Activated naive CD8-positive, alpha-beta T cell treated with anti-CD3 and anti-CD28 coated beads, Interleukin-2, amount 50 U/mL, for 24 hours (primary cell): ENCODE measurements at regions not wholly inside any gene's neighbourhood (a gene's known extent, or its start where the extent isn't known, plus 50 kb on each side); places are given as distances from the start of the nearest gene placed in this dataset.

Experiments used
- ATAC-seq: fragments of 150-1000 bp; cut with Tn5 transposase; one replicate; pipeline ENCODE4 v1.10.0; 2021
- DNase-seq: peaks from one replicate; pipeline ENCODE4 v3.0.0; 2021
- H3K27ac Mint-ChIP-seq: one replicate; pipeline ENCODE4 v1.8.0; 2021; ENCODE audit warnings: mild to moderate bottlenecking, mixed read lengths
- H3K27me3 Mint-ChIP-seq: one replicate; pipeline ENCODE4 v1.8.0; 2021; ENCODE audit warnings: mixed read lengths
- H3K36me3 Mint-ChIP-seq: one replicate; pipeline ENCODE4 v1.8.0; 2021; ENCODE audit warnings: low read depth, mixed read lengths
- H3K4me1 Mint-ChIP-seq: one replicate; pipeline ENCODE4 v1.8.0; 2021; ENCODE audit warnings: mixed read lengths
- H3K4me3 Mint-ChIP-seq: one replicate; pipeline ENCODE4 v1.8.0; 2021; ENCODE audit warnings: mild to moderate bottlenecking, moderate library complexity, mixed read lengths
- H3K9me3 Mint-ChIP-seq: one replicate; pipeline ENCODE4 v1.8.0; 2021; ENCODE audit warnings: mixed read lengths

DNA sequence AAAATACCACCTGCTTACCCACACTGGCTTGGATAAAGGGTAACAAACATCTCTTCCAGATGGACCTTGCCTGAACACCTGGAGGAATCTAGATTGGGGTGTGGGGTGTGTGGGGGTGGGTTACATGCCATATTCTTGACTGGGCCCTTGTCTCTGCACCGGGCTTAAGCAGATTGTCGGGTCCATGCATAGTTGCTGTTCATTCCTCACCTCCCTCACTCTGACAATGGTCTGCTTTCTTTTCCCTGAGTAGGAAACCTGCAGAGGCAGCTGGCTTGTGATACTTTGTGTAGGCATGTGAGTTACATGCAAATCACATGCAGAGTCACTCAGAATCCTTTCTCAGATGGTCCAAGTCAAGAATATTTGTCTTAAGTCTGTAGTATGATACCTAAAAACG, 112.8 kb upstream of the GLS start:
- H3K9me3 Mint-ChIP-seq, result no peaks in the 10 kb centered on the region
- no peak for DNase-seq
- H3K36me3 Mint-ChIP-seq, result no peaks in the 10 kb centered on the region
- no peaks in the 10 kb centered on the region for H3K27me3 Mint-ChIP-seq
- H3K27ac Mint-ChIP-seq, result no peak overlapping the region
- ATAC-seq, result no peak
- H3K4me3 Mint-ChIP-seq, result no peak overlapping the region
- H3K4me1 Mint-ChIP-seq, result peaks cover 37% of the 10 kb centered on the region

DNA sequence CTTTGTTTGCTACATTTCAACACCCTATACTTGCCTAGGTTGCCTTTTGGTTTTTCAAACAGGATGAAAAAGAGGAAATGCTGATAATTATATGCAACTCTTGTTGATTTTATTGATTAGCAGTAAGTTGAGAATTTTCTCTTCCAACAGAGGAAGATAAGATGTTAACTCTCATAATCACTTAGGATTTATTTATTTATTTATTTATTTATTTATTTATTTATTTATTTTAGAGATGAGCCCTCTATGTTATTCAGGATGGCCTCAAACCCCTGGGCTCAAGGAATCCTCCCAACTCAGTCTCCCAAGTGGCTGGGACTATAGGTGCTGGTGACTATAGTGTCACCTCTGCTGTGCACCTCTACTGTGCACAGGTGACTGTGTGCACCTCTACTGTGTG, 111.4 kb upstream of the GLS start:
- H3K9me3 Mint-ChIP-seq, result no peaks in the 10 kb centered on the region
- H3K4me3 Mint-ChIP-seq, result no peak overlapping the region
- no peak for DNase-seq
- no peaks in the 10 kb centered on the region for H3K27me3 Mint-ChIP-seq
- no peak for ATAC-seq
- no peaks in the 10 kb centered on the region for H3K36me3 Mint-ChIP-seq
- peaks cover 24% of the 10 kb centered on the region for H3K4me1 Mint-ChIP-seq
- no peak overlapping the region for H3K27ac Mint-ChIP-seq

DNA sequence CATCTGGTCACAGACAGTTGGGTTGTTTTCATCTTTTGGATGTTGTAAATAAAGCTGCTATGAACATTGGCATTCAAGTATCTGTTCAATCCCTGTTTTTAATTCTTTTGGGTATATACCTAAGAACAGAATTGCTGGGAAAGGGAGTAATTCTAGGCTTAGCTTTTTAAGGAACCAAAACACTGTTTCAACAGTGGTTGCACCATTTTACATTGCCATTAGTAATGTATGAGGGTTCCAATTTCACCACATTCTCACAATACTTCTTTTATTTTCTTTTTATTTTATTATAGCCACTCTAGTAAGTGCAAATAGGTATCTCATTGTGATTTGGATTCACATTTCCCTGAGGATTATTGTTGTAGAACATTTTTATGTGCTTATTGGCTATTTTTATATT, 108.9 kb upstream of the GLS start:
- no peak overlapping the region for H3K4me3 Mint-ChIP-seq
- H3K9me3 Mint-ChIP-seq, result no peaks in the 10 kb centered on the region
- no peaks in the 10 kb centered on the region for H3K36me3 Mint-ChIP-seq

DNA sequence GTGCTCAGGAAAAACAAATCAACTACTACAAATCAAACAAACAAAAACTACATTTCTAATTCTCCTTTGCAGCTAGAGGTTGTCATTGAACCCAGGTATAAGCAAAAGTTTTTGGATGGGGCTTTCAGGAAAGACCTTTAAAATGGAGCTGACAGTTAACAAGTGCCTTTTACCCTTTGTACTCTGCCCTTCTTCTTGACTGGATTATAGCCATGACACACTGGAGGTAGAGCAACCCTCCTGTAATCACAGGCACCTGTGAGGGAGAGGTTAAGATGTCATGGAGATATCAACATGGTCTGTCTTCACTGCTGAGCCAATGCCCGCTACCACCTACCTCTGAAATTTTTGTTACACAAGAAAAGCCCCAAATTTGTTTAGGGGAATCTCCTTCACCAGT, 100.0 kb upstream of the GLS start:
- Mint-ChIP-seq H3K27ac (no peak overlapping the region), H3K4me1 (peaks cover 30% of the 10 kb centered on the region), H3K36me3 (peaks cover 5% of the 10 kb centered on the region), H3K9me3 (no peaks in the 10 kb centered on the region), H3K4me3 (no peak overlapping the region), H3K27me3 (peaks cover 7% of the 10 kb centered on the region)
- DNase-seq (no peak), ATAC-seq (no peak)

More for the DNA sequence above, 108.9 kb upstream of the GLS start:
- H3K27ac Mint-ChIP-seq, result no peak overlapping the region
- DNase-seq (no peak), ATAC-seq (no peak)
- H3K27me3 Mint-ChIP-seq, result no peaks in the 10 kb centered on the region
- H3K4me1 Mint-ChIP-seq, result peaks cover 2% of the 10 kb centered on the region

DNA sequence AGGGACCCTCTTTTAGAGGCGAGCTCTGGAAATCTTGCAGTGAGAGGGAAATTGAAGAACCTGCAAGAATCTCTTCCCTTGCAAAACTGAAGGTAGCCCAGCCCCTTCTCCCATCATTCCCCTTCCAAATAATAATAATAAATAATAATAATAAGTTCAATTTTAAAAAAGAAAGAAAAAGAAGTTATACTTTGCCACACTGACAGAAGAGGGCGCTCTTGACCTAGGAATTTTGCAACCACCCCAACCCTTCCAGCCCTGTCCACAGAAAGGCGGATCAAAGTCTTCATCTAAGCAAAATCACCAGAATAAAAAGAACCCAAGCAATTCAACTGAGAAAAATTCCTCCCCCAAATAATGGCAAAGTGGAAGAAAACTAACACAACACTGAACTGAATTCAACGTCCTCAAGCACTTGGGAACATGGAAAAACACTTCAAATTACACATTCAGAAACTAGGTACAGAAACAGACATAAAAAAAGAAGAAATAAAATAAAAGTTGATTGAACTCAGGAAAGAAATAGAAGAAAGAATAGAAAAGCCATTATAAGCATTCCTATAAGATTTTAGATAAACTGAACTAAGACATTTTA, 98.9 kb upstream of the GLS start:
- peaks cover 39% of the 10 kb centered on the region for H3K4me1 Mint-ChIP-seq
- DNase-seq (peak; percentile 64), ATAC-seq (no peak)
- H3K36me3 Mint-ChIP-seq, result peaks cover 5% of the 10 kb centered on the region
- peaks cover 7% of the 10 kb centered on the region for H3K27me3 Mint-ChIP-seq
- H3K27ac Mint-ChIP-seq, result no peak overlapping the region
- no peak overlapping the region for H3K4me3 Mint-ChIP-seq
- no peaks in the 10 kb centered on the region for H3K9me3 Mint-ChIP-seq

DNA sequence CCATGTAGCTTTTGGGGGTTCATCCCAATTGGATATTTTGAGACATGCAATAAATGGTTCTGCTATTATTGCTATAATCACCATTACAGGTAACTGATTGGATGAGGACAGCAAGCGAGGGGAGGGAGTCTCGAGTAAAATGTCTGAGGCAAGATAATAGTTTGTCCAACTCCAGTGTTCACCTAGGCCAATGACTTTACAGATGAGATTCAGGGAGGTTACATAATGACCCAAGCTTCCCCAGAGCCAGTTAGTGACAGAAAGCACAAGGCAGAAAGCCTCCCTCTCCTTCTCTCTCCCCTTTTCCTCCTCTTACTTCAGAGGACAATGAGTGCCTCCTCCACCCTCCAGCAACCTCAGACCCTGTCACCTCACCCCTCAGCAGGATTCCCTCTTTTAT, 98.4 kb upstream of the GLS start:
- Mint-ChIP-seq H3K27ac (no peak overlapping the region), H3K4me3 (no peak overlapping the region)
- no peak for ATAC-seq

DNA sequence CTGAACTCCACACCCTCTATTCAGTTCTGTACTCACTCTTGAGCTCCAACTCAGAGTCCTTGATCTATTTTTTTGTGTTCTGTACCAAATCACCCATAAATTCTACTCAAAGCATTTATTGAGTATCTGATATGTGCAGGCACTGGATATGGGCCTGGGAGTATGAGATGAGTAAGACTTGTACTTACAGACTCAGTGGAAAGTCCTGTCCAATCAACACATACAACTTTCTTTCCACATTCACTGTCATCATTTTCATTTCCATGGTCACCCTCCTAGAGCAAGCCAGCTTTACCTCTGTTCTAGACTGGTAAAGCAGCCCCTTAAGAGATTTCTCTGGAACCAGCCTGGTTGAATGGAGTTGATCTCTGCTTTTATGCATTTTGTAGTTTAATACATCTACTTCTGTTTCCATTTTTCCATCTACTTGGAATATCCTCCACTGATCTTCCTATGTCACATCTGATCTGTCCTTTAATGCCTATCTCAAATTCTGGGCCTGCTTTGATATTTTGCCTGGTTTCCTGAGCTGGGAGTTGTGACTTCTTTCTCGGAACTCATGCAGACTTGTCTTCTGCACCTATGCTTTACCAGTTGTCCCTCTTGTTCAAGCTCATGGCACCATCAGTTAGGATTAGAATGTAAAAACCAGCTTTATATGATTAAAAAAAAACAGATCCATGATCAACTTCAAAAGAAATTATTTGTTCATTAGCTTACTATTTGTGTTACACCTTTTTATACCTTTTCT, 96.9 kb upstream of the GLS start:
- Mint-ChIP-seq H3K27ac (peak overlapping the region; percentile 8), H3K27me3 (peaks cover 6% of the 10 kb centered on the region), H3K9me3 (no peaks in the 10 kb centered on the region), H3K36me3 (peaks cover 5% of the 10 kb centered on the region), H3K4me3 (no peak overlapping the region), H3K4me1 (peaks cover 52% of the 10 kb centered on the region)
- peak; percentile 70 for ATAC-seq
- DNase-seq, result no peak

More for the DNA sequence above, 98.4 kb upstream of the GLS start:
- no peaks in the 10 kb centered on the region for H3K9me3 Mint-ChIP-seq
- H3K36me3 Mint-ChIP-seq, result peaks cover 5% of the 10 kb centered on the region
- peaks cover 42% of the 10 kb centered on the region for H3K4me1 Mint-ChIP-seq
- no peak for DNase-seq
- H3K27me3 Mint-ChIP-seq, result peaks cover 6% of the 10 kb centered on the region

DNA sequence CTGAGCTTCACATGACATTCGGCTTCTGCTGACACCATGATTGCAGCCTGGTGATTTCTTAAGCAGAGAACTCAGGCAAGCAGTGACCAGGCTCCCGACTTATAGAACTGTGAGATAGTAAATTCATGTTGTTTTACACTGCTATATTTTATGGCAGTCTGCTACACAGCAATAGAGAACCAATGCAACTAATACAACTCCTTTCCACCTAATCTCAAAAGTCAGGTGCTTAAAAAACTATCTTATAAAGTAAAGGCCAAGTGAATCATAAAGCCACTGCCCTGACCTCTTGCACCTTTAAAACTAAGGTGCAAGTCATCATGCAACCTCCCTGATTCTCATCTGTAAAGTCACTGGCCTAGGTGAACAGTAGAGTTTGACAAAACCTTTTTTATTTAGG, 95.3 kb upstream of the GLS start:
- DNase-seq (no peak), ATAC-seq (peak; percentile 77)
- Mint-ChIP-seq H3K27me3 (peaks cover 6% of the 10 kb centered on the region), H3K4me1 (peaks cover 68% of the 10 kb centered on the region), H3K4me3 (no peak overlapping the region), H3K36me3 (peaks cover 5% of the 10 kb centered on the region), H3K27ac (peak overlapping the region; percentile 33), H3K9me3 (no peaks in the 10 kb centered on the region)

DNA sequence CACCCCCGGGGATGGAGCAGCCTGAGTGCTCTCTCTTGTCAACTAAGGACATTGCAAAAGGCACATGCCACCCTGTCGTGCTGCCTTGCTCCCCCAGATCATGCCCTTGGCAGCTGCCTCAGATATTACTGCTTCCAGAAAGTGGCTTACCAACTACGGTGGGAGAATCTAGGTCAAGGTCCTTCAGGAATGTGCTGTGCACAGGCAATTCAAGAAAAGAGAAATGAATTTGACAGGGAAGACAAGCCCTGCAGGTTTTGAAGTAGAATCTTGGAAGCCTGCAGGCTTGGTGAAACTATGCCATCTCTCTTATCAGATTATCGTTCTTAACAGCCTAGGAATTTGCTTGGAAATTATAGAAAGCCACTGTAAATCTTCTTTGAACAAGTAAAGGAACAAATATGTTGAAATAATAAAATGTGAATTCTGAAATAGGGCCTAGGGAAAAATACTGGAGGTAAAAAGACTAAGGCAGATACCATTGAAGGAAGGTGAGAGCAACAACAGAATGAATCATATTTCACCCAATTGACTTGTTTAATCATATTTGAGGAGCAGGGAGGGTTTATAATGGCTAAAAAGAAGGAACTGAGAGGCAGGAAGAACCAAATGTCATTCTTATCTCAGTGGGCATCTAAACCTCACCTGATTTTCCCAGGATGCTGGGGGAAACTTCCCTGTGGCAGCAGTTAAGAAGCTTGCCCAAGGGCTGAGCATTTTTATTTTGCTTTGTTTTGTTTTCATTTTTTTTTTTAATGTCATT, 94.0 kb upstream of the GLS start:
- Mint-ChIP-seq H3K9me3 (no peaks in the 10 kb centered on the region), H3K27ac (no peak overlapping the region), H3K4me1 (peaks cover 81% of the 10 kb centered on the region), H3K27me3 (peaks cover 6% of the 10 kb centered on the region), H3K4me3 (no peak overlapping the region), H3K36me3 (peaks cover 5% of the 10 kb centered on the region)
- no peak for DNase-seq
- ATAC-seq, result no peak

DNA sequence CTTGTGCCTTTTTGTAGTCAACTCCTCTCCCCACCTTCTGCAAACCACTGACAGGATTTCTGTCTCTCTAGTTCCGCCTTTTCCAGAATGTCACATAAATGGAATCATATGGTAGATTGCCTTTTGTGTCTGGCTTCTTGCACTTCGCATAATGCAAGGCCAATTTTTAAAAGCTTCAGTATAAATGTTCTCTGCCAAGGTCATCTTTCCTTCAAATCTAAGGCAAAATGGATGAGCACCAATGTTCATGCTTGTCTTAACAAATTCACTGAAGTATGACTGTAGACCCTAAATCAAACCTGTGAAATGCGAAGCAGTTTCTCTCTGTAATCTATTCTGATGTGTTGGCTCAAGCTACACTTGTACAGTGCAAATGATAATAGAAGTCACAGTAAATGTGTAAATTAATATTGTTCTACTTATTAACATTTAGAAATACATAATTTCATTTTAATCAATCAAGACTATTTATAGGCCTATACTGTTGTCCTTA, 92.8 kb upstream of the GLS start:
- Mint-ChIP-seq H3K27me3 (no peaks in the 10 kb centered on the region), H3K9me3 (no peaks in the 10 kb centered on the region), H3K27ac (no peak overlapping the region), H3K4me1 (peaks cover 84% of the 10 kb centered on the region), H3K4me3 (no peak overlapping the region), H3K36me3 (peaks cover 5% of the 10 kb centered on the region)
- no peak for DNase-seq
- ATAC-seq, result no peak

DNA sequence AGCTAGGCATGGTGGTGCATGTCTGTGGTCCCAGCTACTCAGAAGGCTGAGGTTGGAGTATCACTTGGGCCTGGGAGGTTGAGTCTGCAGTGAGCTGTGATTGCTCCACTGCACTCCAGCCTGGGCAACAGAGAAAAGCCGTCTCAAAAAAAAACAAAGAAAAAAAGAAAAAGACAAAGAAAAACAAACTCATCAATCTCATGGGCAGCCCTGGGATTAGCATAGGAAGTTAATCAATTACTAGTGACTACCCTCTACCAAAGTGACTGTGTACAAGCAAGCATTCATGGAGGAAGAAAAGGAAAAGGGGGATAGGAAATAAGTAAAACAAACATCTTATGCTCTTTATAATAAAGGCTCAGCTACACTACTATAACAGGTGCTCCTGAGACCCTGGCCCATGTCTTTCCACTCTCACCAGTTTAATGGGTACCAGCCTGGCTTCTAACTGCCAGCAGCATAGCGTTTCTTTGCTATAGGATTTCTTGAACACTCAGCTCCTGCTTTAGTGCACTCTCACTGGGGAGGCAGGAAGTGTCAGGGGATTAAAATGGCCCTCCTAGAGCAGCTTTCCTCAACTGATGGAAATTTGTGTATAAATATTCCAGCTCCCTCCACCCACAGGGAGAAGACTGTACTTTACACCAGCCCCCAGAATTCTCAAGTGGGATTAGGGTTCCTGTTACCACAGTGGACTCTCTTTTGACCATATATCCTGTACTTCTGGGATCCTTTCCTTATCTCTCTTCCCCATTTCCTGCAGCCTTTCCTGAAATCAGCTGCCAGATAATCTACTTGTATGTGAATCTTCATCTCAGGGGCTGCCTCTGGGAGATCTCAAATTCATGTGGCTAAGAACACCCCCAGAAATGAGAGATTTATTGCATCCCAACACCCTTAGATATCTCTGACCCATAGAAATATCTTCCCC, 91.3 kb upstream of the GLS start:
- Mint-ChIP-seq H3K9me3 (no peaks in the 10 kb centered on the region), H3K27ac (peak overlapping the region; percentile 25), H3K27me3 (no peaks in the 10 kb centered on the region), H3K4me3 (no peak overlapping the region), H3K36me3 (peaks cover 3% of the 10 kb centered on the region), H3K4me1 (peaks cover 89% of the 10 kb centered on the region)
- ATAC-seq (no peak), DNase-seq (no peak)

DNA sequence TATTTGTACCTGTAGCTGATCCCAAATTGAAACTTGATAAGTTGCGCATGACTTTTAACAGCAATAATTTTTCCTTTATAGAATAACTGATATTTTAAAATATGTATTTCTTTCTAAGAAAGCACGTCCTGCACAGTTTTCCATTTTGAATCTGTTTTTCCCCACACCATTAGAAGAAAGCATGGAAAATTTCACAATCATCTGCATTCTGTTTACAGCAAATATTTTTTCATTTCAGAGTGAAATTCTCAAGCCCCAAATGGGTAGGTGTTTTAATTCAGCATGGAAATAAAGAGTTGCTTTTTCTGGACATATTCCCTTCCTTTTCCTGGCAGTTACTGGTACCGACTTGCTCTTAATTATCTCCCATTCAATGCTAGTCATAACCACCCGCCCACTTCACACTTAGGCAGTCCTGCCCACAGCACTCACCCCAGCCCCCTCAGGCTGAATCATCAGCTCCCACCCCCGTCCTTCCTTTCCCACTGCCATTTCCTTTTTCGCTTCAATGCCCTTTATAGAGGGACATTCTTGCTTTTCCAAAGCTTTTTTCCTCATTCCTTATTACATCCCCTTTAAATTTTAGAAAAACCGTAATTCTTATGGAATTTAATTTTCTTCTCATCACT, 89.2 kb upstream of the GLS start:
- DNase-seq, result peak; percentile 61
- peaks cover 86% of the 10 kb centered on the region for H3K4me1 Mint-ChIP-seq

DNA sequence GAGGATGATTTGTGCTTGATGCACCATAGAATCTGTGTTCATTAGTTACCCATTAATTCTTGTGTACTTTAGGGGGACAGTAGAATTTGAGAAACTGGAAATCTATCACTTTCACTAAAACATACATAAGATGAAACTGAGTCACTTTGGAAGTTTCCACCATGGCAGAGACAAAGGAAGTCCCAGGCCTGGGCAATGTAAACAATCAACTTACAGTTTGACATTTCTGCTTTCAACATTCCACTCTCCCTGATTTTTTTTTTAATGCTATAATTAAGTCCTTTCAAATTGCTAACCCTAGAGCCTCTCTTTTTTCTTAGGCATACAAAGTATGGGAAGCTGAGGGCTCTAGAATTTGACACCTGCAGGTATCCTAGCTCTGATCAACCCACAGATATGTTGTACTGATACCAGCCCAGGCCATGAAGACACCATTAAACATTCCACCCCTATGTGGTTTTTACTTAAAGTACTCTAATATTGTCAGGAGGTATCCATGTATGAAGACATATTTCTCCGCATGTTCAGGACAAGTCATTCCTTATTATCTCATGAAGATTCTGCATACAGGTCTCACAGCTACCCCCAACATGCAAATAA, 88.5 kb upstream of the GLS start:
- peak overlapping the region; percentile 48 for H3K4me3 Mint-ChIP-seq
- H3K9me3 Mint-ChIP-seq, result no peaks in the 10 kb centered on the region
- H3K4me1 Mint-ChIP-seq, result peaks cover 81% of the 10 kb centered on the region
- DNase-seq, result no peak
- H3K27ac Mint-ChIP-seq, result peak overlapping the region; percentile 97
- H3K36me3 Mint-ChIP-seq, result no peaks in the 10 kb centered on the region
- no peaks in the 10 kb centered on the region for H3K27me3 Mint-ChIP-seq
- no peak for ATAC-seq

More for the DNA sequence above, 89.2 kb upstream of the GLS start:
- H3K4me3 Mint-ChIP-seq, result peak overlapping the region; percentile 48
- H3K27ac Mint-ChIP-seq, result peak overlapping the region; percentile 97
- no peaks in the 10 kb centered on the region for H3K27me3 Mint-ChIP-seq
- H3K36me3 Mint-ChIP-seq, result no peaks in the 10 kb centered on the region
- no peaks in the 10 kb centered on the region for H3K9me3 Mint-ChIP-seq
- peak; percentile 39 for ATAC-seq
